GM18861 (cell line): ENCODE measurements at regions not wholly inside any gene's neighbourhood (a gene's known extent, or its start where the extent isn't known, plus 50 kb on each side); places are given as distances from the start of the nearest gene placed in this dataset.
"Not testable (repeated sequence)": the region's sequence is repeated elsewhere in the genome, so short reads cannot be mapped to it uniquely, and the experiment has no call there.

ENCODE experiments used
- ATAC-seq: cut with Tn5 transposase; IDR thresholded peaks from one replicate; pipeline ENCODE4 v1.9.1; 2021; ENCODE audit not compliant: unreplicated experiment

DNA sequence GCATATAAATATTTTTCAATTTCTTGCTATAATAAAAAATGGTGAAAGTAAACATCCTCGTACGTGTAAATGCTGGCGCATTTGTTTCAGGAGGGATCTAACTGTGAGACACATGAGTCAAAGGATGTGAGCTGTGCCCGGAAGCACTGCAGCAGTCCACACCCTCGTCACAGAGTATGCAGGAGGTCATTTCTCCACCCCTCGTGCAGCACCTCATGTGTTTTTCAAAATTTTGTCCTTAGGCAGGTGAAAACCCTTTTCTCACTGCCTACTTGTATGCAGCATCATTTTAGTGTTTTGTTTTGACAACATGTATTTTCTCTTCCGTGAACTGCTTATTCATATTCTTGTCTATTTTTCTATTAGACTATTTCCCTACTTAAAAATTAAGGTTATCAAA is 162.7 kb downstream of the AVL9 start:
- ATAC-seq: peak; percentile 22

GRCh38 chr7:32654549-32654948 is 159.3 kb downstream of the AVL9 start:
- ATAC-seq: not testable (repeated sequence)

GRCh38 chr7:32650356-32650755 is 155.1 kb downstream of the AVL9 start:
- ATAC-seq: not testable (repeated sequence)

- ATAC-seq: no peak
Measured at GRCh38 chr7:32648408-32649156, 153.3 kb downstream of the AVL9 start.

GRCh38 chr7:32645255-32645654 is 150.0 kb downstream of the AVL9 start:
- not testable (repeated sequence) for ATAC-seq

- no peak for ATAC-seq
Measured at GRCh38 chr7:32643194-32643593, 147.9 kb downstream of the AVL9 start.

DNA sequence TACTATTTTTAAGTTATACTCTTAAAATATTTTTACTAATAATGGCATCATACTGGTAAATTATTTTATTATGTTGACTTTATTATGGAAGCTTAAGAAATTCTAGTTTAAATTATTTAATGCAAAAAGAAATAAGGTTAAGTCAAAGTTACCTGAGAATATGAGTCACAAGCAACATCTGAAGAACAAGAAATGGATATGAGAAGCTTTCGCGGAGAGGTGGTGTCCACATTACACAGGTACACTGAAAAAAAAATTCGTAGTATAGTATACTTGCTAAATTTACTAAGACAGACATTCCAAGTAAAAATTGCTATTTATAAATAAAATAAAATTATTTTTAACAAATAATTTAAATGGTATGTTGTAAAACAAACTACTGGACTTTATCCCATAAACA is 143.8 kb downstream of the AVL9 start:
- ATAC-seq: no peak

- ATAC-seq: peak; percentile 94
Measured at GRCh38 chr7:32638479-32639121, 143.3 kb downstream of the AVL9 start.
